ENCODE measurements at regions not wholly inside any gene's neighbourhood (a gene's known extent, or its start where the extent isn't known, plus 50 kb on each side); places are given as distances from the start of the nearest gene placed in this dataset.

DNA sequence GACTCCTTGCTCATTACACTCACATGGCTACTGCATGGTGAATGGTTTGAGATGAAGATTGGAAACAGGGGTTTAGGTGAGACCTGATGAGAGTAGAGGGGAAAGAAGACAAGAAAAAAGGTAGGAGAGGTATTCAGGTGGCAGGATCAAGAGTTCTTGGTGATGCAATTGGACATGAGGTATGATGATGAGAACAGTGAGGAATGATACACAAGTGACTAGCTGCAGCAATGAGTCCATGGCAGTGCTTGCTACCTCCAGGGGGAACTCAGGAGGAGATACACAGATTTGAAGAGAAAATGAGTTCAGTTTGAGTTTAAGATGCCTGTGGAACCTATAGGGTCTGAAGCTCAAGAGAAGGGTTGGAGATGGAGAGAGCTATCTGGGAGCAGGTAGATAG lies 62.1 kb upstream of the NFE2L2 start:
- no peak for TF ChIP-seq TSHZ1 (tag by site-specific recombination; IDR thresholded peaks at IDR 0.05; ENCODE audit: borderline replicate concordance)
- no peak for TF ChIP-seq ZNF513 (tag by site-specific recombination; IDR thresholded peaks at IDR 0.05)
- TF ChIP-seq, protein P1, sequence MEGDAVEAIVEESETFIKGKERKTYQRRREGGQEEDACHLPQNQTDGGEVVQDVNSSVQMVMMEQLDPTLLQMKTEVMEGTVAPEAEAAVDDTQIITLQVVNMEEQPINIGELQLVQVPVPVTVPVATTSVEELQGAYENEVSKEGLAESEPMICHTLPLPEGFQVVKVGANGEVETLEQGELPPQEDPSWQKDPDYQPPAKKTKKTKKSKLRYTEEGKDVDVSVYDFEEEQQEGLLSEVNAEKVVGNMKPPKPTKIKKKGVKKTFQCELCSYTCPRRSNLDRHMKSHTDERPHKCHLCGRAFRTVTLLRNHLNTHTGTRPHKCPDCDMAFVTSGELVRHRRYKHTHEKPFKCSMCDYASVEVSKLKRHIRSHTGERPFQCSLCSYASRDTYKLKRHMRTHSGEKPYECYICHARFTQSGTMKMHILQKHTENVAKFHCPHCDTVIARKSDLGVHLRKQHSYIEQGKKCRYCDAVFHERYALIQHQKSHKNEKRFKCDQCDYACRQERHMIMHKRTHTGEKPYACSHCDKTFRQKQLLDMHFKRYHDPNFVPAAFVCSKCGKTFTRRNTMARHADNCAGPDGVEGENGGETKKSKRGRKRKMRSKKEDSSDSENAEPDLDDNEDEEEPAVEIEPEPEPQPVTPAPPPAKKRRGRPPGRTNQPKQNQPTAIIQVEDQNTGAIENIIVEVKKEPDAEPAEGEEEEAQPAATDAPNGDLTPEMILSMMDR (tag by site-specific recombination; IDR thresholded peaks at IDR 0.05): no peak
- TF ChIP-seq ZNF610 (tag by site-specific recombination; IDR thresholded peaks at IDR 0.05; ENCODE audit: borderline replicate concordance): no peak
- no peak for TF ChIP-seq ZNF707 (tag by site-specific recombination; IDR thresholded peaks at IDR 0.05)
- TF ChIP-seq, protein P2, sequence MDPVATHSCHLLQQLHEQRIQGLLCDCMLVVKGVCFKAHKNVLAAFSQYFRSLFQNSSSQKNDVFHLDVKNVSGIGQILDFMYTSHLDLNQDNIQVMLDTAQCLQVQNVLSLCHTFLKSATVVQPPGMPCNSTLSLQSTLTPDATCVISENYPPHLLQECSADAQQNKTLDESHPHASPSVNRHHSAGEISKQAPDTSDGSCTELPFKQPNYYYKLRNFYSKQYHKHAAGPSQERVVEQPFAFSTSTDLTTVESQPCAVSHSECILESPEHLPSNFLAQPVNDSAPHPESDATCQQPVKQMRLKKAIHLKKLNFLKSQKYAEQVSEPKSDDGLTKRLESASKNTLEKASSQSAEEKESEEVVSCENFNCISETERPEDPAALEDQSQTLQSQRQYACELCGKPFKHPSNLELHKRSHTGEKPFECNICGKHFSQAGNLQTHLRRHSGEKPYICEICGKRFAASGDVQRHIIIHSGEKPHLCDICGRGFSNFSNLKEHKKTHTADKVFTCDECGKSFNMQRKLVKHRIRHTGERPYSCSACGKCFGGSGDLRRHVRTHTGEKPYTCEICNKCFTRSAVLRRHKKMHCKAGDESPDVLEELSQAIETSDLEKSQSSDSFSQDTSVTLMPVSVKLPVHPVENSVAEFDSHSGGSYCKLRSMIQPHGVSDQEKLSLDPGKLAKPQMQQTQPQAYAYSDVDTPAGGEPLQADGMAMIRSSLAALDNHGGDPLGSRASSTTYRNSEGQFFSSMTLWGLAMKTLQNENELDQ (tag by site-specific recombination; IDR thresholded peaks at IDR 0.05; ENCODE audit: low read depth): no peak
- no peak for TF ChIP-seq GLIS1 (tag by site-specific recombination; IDR thresholded peaks at IDR 0.05)
- TF ChIP-seq ZBTB26 (tag by site-specific recombination; optimal IDR thresholded peaks at IDR 0.05): no peak
- TF ChIP-seq ZNF132 (tag by site-specific recombination; IDR thresholded peaks at IDR 0.05; ENCODE audit: borderline replicate concordance): no peak
- no peak for TF ChIP-seq KLF8 (tag by site-specific recombination; IDR thresholded peaks at IDR 0.05)
- no peak for TF ChIP-seq ZNF221 (tag by site-specific recombination; IDR thresholded peaks at IDR 0.05; ENCODE audit: borderline replicate concordance)
